ENCODE measurements at regions not wholly inside any gene's neighbourhood (a gene's known extent, or its start where the extent isn't known, plus 50 kb on each side); places are given as distances from the start of the nearest gene placed in this dataset.

DNA sequence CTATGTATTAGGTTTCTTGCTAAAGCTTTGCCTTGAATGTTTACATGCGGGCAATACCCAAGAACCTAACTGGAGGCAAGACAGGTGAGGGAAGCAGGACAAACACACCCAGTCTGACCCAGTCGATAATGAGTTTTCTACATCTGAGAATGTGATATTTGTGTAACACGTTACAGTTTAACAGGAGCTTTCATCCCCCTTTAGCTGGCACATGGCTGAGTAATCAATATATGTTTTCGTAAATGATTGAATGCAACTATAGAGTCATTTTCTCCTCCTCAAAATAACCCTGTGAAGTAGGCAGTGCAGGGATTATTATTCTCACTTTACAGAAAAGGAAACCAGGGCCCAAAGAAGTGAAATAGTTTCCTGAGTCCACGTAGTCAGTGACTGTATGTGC lies 84.7 kb upstream of the HTR4 start:
- no peak for FAIRE-seq
- Histone ChIP-seq H3K79me2 (ENCODE audit: insufficient read depth, low read length) (no peaks in the 10 kb centered on the region), H4K20me1 (ENCODE audit: insufficient read depth, low read length) (no peaks in the 10 kb centered on the region), H2AFZ (ENCODE audit: low read length) (no peak overlapping the region), H3K36me3 (replicated peaks in 1 of 2; ENCODE audit: control insufficient read depth in 1 of 2, insufficient read depth in 2 of 2, low read length in 2 of 2) (no peaks in the 10 kb centered on the region), H3K27ac (ENCODE audit: extremely low read length, insufficient read depth, low read length) (peak overlapping the region; percentile 23), H3K4me1 (ENCODE audit: insufficient read depth, low read length) (peaks cover 22% of the 10 kb centered on the region), H3K4me3 (replicated peaks in 1 of 3; ENCODE audit: insufficient read depth in 1 of 3, low read depth in 2 of 3, low read length in 3 of 3) (no peak overlapping the region), H3K27me3 (ENCODE audit: control insufficient read depth in 1 of 2, insufficient read depth in 2 of 2, low read length in 2 of 2) (no peaks in the 10 kb centered on the region), H3K9me3 (ENCODE audit: low read length) (no peaks in the 10 kb centered on the region), H3K9ac (ENCODE audit: insufficient read depth, low read depth, low read length) (no peak overlapping the region), H3K4me2 (ENCODE audit: low read depth, low read length) (no peak overlapping the region)
- peak; percentile 3 for DNase-seq (ENCODE audit: low spot score)
- ATAC-seq, result peak; percentile 87
- CTCF ChIA-PET (ENCODE audit: low intra/inter-chr PET ratio, low total read pairs), result no interaction called here
- no TSS peak for BruUV-seq (replicated peaks)
- POLR2A ChIA-PET, result interaction anchor here (0.8 kb wide), 1 partner anchor 434 kb away, joined by 3 read pairs; no protein-coding TSS in a partner anchor
- WGBS (ENCODE audit: low lambda C conversion rate), result 0% methylated on average over 5 of the region's 5 CpGs
- intact Hi-C loops (cut with micrococcal nuclease; ENCODE audit: unreplicated experiment), result no loop called here
- in situ Hi-C loops (cut with HindIII; ENCODE audit: extremely low pct_ligation_motif_present, low pct_unique_long_range_greater_than_20kb), result loop anchor here (5.0 to 10.0 kb wide), 4 partner anchors 298 to 554 kb away; no protein-coding TSS in a partner anchor
- TF ChIP-seq ZNF24 (IDR thresholded peaks at IDR 0.05) (no peak), ZNF510 (CRISPR knock-in tag; IDR thresholded peaks at IDR 0.05; ENCODE audit: low read depth) (no peak), SUZ12 (IDR thresholded peaks at IDR 0.05; ENCODE audit: low read depth, low read length) (no peak), ZBTB3 (CRISPR knock-in tag; IDR thresholded peaks at IDR 0.05; ENCODE audit: borderline replicate concordance, low read depth) (no peak), ZFP37 (CRISPR knock-in tag; IDR thresholded peaks at IDR 0.05; ENCODE audit: borderline replicate concordance) (no peak), PRMT3 (CRISPR knock-in tag; IDR thresholded peaks at IDR 0.05; ENCODE audit: borderline replicate concordance, low read depth) (no peak), RNF2 (conservative IDR thresholded peaks at IDR 0.05; ENCODE audit: low read depth) (no peak)
- TF ChIP-seq, protein P1, sequence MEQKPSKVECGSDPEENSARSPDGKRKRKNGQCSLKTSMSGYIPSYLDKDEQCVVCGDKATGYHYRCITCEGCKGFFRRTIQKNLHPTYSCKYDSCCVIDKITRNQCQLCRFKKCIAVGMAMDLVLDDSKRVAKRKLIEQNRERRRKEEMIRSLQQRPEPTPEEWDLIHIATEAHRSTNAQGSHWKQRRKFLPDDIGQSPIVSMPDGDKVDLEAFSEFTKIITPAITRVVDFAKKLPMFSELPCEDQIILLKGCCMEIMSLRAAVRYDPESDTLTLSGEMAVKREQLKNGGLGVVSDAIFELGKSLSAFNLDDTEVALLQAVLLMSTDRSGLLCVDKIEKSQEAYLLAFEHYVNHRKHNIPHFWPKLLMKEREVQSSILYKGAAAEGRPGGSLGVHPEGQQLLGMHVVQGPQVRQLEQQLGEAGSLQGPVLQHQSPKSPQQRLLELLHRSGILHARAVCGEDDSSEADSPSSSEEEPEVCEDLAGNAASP (CRISPR knock-in tag; IDR thresholded peaks at IDR 0.05; ENCODE audit: borderline replicate concordance), result no peak
- TF ChIP-seq, protein P2, sequence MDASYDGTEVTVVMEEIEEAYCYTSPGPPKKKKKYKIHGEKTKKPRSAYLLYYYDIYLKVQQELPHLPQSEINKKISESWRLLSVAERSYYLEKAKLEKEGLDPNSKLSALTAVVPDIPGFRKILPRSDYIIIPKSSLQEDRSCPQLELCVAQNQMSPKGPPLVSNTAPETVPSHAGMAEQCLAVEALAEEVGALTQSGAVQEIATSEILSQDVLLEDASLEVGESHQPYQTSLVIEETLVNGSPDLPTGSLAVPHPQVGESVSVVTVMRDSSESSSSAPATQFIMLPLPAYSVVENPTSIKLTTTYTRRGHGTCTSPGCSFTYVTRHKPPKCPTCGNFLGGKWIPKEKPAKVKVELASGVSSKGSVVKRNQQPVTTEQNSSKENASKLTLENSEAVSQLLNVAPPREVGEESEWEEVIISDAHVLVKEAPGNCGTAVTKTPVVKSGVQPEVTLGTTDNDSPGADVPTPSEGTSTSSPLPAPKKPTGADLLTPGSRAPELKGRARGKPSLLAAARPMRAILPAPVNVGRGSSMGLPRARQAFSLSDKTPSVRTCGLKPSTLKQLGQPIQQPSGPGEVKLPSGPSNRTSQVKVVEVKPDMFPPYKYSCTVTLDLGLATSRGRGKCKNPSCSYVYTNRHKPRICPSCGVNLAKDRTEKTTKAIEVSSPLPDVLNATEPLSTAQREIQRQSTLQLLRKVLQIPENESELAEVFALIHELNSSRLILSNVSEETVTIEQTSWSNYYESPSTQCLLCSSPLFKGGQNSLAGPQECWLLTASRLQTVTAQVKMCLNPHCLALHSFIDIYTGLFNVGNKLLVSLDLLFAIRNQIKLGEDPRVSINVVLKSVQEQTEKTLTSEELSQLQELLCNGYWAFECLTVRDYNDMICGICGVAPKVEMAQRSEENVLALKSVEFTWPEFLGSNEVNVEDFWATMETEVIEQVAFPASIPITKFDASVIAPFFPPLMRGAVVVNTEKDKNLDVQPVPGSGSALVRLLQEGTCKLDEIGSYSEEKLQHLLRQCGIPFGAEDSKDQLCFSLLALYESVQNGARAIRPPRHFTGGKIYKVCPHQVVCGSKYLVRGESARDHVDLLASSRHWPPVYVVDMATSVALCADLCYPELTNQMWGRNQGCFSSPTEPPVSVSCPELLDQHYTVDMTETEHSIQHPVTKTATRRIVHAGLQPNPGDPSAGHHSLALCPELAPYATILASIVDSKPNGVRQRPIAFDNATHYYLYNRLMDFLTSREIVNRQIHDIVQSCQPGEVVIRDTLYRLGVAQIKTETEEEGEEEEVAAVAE (CRISPR knock-in tag; IDR thresholded peaks at IDR 0.05; ENCODE audit: borderline replicate concordance), result no peak
- TF ChIP-seq, protein P3, sequence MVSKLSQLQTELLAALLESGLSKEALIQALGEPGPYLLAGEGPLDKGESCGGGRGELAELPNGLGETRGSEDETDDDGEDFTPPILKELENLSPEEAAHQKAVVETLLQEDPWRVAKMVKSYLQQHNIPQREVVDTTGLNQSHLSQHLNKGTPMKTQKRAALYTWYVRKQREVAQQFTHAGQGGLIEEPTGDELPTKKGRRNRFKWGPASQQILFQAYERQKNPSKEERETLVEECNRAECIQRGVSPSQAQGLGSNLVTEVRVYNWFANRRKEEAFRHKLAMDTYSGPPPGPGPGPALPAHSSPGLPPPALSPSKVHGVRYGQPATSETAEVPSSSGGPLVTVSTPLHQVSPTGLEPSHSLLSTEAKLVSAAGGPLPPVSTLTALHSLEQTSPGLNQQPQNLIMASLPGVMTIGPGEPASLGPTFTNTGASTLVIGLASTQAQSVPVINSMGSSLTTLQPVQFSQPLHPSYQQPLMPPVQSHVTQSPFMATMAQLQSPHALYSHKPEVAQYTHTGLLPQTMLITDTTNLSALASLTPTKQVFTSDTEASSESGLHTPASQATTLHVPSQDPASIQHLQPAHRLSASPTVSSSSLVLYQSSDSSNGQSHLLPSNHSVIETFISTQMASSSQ (IDR thresholded peaks at IDR 0.05; ENCODE audit: low read depth), result peak; percentile 68; the same call in 1 of the 2 replicates
- TF ChIP-seq, protein P3 (CRISPR knock-in tag; IDR thresholded peaks at IDR 0.05; ENCODE audit: borderline replicate concordance), result no peak
- TF ChIP-seq, protein P4, sequence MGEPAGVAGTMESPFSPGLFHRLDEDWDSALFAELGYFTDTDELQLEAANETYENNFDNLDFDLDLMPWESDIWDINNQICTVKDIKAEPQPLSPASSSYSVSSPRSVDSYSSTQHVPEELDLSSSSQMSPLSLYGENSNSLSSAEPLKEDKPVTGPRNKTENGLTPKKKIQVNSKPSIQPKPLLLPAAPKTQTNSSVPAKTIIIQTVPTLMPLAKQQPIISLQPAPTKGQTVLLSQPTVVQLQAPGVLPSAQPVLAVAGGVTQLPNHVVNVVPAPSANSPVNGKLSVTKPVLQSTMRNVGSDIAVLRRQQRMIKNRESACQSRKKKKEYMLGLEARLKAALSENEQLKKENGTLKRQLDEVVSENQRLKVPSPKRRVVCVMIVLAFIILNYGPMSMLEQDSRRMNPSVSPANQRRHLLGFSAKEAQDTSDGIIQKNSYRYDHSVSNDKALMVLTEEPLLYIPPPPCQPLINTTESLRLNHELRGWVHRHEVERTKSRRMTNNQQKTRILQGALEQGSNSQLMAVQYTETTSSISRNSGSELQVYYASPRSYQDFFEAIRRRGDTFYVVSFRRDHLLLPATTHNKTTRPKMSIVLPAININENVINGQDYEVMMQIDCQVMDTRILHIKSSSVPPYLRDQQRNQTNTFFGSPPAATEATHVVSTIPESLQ (CRISPR knock-in tag; conservative IDR thresholded peaks at IDR 0.05), result no peak

Data from HepG2 (cell line).